AG04449 (cell line): ENCODE measurements at regions not wholly inside any gene's neighbourhood (a gene's known extent, or its start where the extent isn't known, plus 50 kb on each side); places are given as distances from the start of the nearest gene placed in this dataset.

Experiments used
- CTCF ChIA-PET: fragments of 350-600 bp; formaldehyde crosslinking; extraction: SDS; loops from one replicate; lab custom pipeline; 2021; ENCODE audit warnings: antibody characterized with exemption; lab: Yijun Ruan, JAX
- POLR2A ChIA-PET: fragments of 400-600, 350-600 bp; formaldehyde crosslinking; extraction: SDS; loops from one replicate; lab custom pipeline; 2020; ENCODE audit warnings: antibody characterized with exemption, inconsistent platforms; lab: Yijun Ruan, JAX
- DNase-seq: peaks from one replicate; pipeline ENCODE4 v3.0.0-alpha.2; 2010; ENCODE audit warnings: low read depth, low spot score
- H3K4me3 ChIP-seq: 2 replicates; pipeline ENCODE4 v1.5.1; 2011; ENCODE audit warnings: low read depth, mild to moderate bottlenecking, control low read depth, low read length
- CTCF ChIP-seq: IDR thresholded peaks from one replicate; pipeline ENCODE4 v1.5.1; 2011; ENCODE audit warnings: mild to moderate bottlenecking, moderate library complexity, low read length, control low read depth, inconsistent platforms; ENCODE audit not compliant: insufficient read depth; ENCODE audit errors: missing control alignments

GRCh38 chr2:209189893-209190292 is 234.0 kb upstream of the MAP2 start:
- no peak for DNase-seq
- ChIA-PET CTCF (no interaction called here), POLR2A (no interaction called here)
- no peak for TF ChIP-seq CTCF
- no peak overlapping the region for H3K4me3 ChIP-seq

- CTCF ChIA-PET: no interaction called here
- no peak for TF ChIP-seq CTCF
- no peak overlapping the region for H3K4me3 ChIP-seq
- POLR2A ChIA-PET: no interaction called here
- DNase-seq: no peak
Measured at GRCh38 chr2:209191139-209191538, 232.7 kb upstream of the MAP2 start.

- no peak for TF ChIP-seq CTCF
- POLR2A ChIA-PET: no interaction called here
- CTCF ChIA-PET: no interaction called here
- no peak overlapping the region for H3K4me3 ChIP-seq
- DNase-seq: no peak
Measured at GRCh38 chr2:209194717-209195116, 229.1 kb upstream of the MAP2 start.

GRCh38 chr2:209208211-209208610 is 215.6 kb upstream of the MAP2 start:
- no peak for DNase-seq
- TF ChIP-seq CTCF: no peak
- no peak overlapping the region for H3K4me3 ChIP-seq
- POLR2A ChIA-PET: no interaction called here
- CTCF ChIA-PET: no interaction called here

GRCh38 chr2:209209943-209210342 is 213.9 kb upstream of the MAP2 start:
- no peak for TF ChIP-seq CTCF
- DNase-seq: no peak
- CTCF ChIA-PET: no interaction called here
- H3K4me3 ChIP-seq: no peak overlapping the region
- POLR2A ChIA-PET: no interaction called here

GRCh38 chr2:209230560-209230959 is 193.3 kb upstream of the MAP2 start:
- no peak overlapping the region for H3K4me3 ChIP-seq
- ChIA-PET CTCF (no interaction called here), POLR2A (no interaction called here)
- no peak for TF ChIP-seq CTCF
- DNase-seq: no peak

GRCh38 chr2:209236377-209236776 is 187.5 kb upstream of the MAP2 start:
- H3K4me3 ChIP-seq: no peak overlapping the region
- POLR2A ChIA-PET: no interaction called here
- CTCF ChIA-PET: no interaction called here
- no peak for DNase-seq
- no peak for TF ChIP-seq CTCF
